ENCODE measurements at regions not wholly inside any gene's neighbourhood (a gene's known extent, or its start where the extent isn't known, plus 50 kb on each side); places are given as distances from the start of the nearest gene placed in this dataset.

GRCh38 chr2:177026253-177026652 is 186.3 kb upstream of the HNRNPA3 start:
- TF ChIP-seq PATZ1 (tag by site-specific recombination; IDR thresholded peaks at IDR 0.05) (no peak), CTCF (tag by site-specific recombination; IDR thresholded peaks at IDR 0.05) (no peak)
